ENCODE measurements at regions not wholly inside any gene's neighbourhood (a gene's known extent, or its start where the extent isn't known, plus 50 kb on each side); places are given as distances from the start of the nearest gene placed in this dataset.

DNA sequence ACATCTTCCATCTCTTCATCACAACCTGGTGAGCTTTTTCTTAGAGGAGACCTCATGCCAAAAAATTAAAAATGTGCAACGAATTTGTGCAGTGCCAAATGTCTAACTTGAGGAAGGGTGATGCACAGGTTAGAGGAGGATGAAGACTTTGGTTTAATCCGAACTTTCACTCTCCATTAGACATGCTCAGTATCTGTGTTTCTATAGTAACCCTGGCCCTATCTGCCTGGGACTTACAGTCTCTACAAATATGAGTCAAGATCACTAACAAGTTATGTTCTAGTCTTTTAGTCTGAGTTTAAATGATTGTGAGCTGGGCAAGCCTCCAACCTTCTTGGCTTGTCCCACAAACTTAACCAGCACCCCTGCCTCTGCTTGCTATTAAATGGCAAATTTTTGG, 377.0 kb downstream of the BMP2 start:
- TF ChIP-seq, protein P1, sequence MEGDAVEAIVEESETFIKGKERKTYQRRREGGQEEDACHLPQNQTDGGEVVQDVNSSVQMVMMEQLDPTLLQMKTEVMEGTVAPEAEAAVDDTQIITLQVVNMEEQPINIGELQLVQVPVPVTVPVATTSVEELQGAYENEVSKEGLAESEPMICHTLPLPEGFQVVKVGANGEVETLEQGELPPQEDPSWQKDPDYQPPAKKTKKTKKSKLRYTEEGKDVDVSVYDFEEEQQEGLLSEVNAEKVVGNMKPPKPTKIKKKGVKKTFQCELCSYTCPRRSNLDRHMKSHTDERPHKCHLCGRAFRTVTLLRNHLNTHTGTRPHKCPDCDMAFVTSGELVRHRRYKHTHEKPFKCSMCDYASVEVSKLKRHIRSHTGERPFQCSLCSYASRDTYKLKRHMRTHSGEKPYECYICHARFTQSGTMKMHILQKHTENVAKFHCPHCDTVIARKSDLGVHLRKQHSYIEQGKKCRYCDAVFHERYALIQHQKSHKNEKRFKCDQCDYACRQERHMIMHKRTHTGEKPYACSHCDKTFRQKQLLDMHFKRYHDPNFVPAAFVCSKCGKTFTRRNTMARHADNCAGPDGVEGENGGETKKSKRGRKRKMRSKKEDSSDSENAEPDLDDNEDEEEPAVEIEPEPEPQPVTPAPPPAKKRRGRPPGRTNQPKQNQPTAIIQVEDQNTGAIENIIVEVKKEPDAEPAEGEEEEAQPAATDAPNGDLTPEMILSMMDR (IDR thresholded peaks at IDR 0.05): no peak
- no peak for TF ChIP-seq POLR2A (IDR thresholded peaks at IDR 0.05)
